HCT116 (cell line): ENCODE measurements at regions not wholly inside any gene's neighbourhood (a gene's known extent, or its start where the extent isn't known, plus 50 kb on each side); places are given as distances from the start of the nearest gene placed in this dataset.

ENCODE experiments used
- CEBPB ChIP-seq: IDR thresholded peaks from 2 replicates; pipeline ENCODE4 v1.6.1; 2012; ENCODE audit warnings: low read depth
- ELF1 ChIP-seq: IDR thresholded peaks from 2 replicates; pipeline ENCODE4 v1.6.1; 2012; ENCODE audit warnings: low read depth, borderline replicate concordance
- JUND ChIP-seq: IDR thresholded peaks from 2 replicates; pipeline ENCODE4 v1.6.1; 2012
- ZNF274 ChIP-seq: fragments of 200-500 bp; sonication (Bioruptor generic); IDR thresholded peaks from 2 replicates; pipeline ENCODE4 v1.6.1; 2014; ENCODE audit warnings: mild to moderate bottlenecking, low read depth, low read length, inconsistent platforms
- TF ChIP-seq, protein P1 (sequence below), 3 experiments: fragments of 200-600 bp in 1 of 3; sonication (generic) in 1 of 3; IDR thresholded peaks in 2 of 3; conservative IDR thresholded peaks in 1 of 3; 2 replicates each; pipeline ENCODE4 v1.5.1; 2012 to 2017; ENCODE audit warnings: low read depth in 2 of 3, low read length in 2 of 3, antibody characterized with exemption in 1 of 3, borderline replicate concordance in 1 of 3, control low read depth in 1 of 3, mild to moderate bottlenecking in 1 of 3, mixed read lengths in 1 of 3, mixed run types in 1 of 3, moderate library complexity in 1 of 3; ENCODE audit not compliant: insufficient read depth in 1 of 3

GRCh38 chr21:29406385-29406784, 107.7 kb downstream of the BACH1 start:
- TF ChIP-seq JUND (no peak), ELF1 (no peak), CEBPB (no peak), ZNF274 (no peak)
- TF ChIP-seq, protein P1, sequence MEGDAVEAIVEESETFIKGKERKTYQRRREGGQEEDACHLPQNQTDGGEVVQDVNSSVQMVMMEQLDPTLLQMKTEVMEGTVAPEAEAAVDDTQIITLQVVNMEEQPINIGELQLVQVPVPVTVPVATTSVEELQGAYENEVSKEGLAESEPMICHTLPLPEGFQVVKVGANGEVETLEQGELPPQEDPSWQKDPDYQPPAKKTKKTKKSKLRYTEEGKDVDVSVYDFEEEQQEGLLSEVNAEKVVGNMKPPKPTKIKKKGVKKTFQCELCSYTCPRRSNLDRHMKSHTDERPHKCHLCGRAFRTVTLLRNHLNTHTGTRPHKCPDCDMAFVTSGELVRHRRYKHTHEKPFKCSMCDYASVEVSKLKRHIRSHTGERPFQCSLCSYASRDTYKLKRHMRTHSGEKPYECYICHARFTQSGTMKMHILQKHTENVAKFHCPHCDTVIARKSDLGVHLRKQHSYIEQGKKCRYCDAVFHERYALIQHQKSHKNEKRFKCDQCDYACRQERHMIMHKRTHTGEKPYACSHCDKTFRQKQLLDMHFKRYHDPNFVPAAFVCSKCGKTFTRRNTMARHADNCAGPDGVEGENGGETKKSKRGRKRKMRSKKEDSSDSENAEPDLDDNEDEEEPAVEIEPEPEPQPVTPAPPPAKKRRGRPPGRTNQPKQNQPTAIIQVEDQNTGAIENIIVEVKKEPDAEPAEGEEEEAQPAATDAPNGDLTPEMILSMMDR (IDR thresholded peaks at IDR 0.05 in 2 of 3, conservative IDR thresholded peaks at IDR 0.05 in 1 of 3; ENCODE audit: borderline replicate concordance in 1 of 3, insufficient read depth in 1 of 3, low read depth in 2 of 3, low read length in 2 of 3) = no peak
